ENCODE measurements at regions not wholly inside any gene's neighbourhood (a gene's known extent, or its start where the extent isn't known, plus 50 kb on each side); places are given as distances from the start of the nearest gene placed in this dataset.
"Not testable (repeated sequence)": the region's sequence is repeated elsewhere in the genome, so short reads cannot be mapped to it uniquely, and the experiment has no call there.

DNA sequence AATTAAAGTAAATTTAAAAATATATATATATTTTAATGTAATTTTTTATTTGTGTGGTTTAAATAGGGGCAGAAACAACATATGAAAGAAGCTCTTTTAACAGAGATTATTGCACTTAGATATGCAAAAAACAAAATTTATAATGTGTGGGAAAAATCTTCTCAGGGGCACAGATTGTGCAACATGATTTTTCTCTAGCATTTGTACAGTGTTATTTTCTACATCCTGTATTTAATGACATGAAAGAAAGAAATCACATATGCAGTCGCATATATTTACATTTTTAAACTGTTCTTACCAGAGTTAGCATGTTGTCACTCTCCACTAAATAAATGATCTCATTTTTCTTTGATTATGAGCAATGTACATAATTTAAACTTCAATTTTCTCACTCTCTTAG is 265.3 kb upstream of the CTNND2 start:
- H3K27ac Mint-ChIP-seq (ENCODE audit: unreplicated experiment): no peak overlapping the region
- no peak for DNase-seq (ENCODE audit: extremely low spot score, unreplicated experiment)
- TF ChIP-seq, protein P1, sequence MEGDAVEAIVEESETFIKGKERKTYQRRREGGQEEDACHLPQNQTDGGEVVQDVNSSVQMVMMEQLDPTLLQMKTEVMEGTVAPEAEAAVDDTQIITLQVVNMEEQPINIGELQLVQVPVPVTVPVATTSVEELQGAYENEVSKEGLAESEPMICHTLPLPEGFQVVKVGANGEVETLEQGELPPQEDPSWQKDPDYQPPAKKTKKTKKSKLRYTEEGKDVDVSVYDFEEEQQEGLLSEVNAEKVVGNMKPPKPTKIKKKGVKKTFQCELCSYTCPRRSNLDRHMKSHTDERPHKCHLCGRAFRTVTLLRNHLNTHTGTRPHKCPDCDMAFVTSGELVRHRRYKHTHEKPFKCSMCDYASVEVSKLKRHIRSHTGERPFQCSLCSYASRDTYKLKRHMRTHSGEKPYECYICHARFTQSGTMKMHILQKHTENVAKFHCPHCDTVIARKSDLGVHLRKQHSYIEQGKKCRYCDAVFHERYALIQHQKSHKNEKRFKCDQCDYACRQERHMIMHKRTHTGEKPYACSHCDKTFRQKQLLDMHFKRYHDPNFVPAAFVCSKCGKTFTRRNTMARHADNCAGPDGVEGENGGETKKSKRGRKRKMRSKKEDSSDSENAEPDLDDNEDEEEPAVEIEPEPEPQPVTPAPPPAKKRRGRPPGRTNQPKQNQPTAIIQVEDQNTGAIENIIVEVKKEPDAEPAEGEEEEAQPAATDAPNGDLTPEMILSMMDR (IDR thresholded peaks at IDR 0.05): no peak
- no peak overlapping the region for H3K4me3 Mint-ChIP-seq (ENCODE audit: unreplicated experiment)
- no peaks in the 10 kb centered on the region for H3K36me3 Mint-ChIP-seq (ENCODE audit: unreplicated experiment)
- H3K9me3 Mint-ChIP-seq (ENCODE audit: unreplicated experiment): no peaks in the 10 kb centered on the region
- peaks cover 2% of the 10 kb centered on the region for H3K27me3 Mint-ChIP-seq (ENCODE audit: unreplicated experiment)
- H3K4me1 Mint-ChIP-seq (ENCODE audit: unreplicated experiment): peaks cover 2% of the 10 kb centered on the region

DNA sequence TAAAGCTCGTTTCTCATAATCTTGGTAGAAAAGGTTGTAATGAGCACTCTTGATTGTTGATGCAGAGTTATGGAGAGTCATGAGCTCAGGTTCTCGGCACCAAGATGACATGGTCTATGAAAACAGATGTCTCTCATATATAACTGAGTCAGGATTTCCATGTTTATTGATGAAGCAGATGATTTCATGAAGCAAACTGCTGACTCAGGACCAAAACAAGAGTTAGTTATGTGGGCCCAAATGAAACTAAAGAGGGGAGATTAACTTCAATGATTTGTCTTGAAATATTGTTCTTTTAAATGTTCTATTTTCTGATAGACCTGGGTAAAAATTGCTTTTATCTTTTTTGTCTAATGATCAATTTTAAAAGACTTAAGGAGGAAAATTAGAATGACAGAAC is 258.6 kb upstream of the CTNND2 start:
- Mint-ChIP-seq H3K4me3 (ENCODE audit: unreplicated experiment) (no peak overlapping the region), H3K4me1 (ENCODE audit: unreplicated experiment) (peaks cover 2% of the 10 kb centered on the region), H3K27ac (ENCODE audit: unreplicated experiment) (no peak overlapping the region), H3K36me3 (ENCODE audit: unreplicated experiment) (no peaks in the 10 kb centered on the region), H3K9me3 (ENCODE audit: unreplicated experiment) (peaks cover 8% of the 10 kb centered on the region), H3K27me3 (ENCODE audit: unreplicated experiment) (no peaks in the 10 kb centered on the region)
- TF ChIP-seq, protein P1 (IDR thresholded peaks at IDR 0.05): no peak
- DNase-seq (ENCODE audit: extremely low spot score, unreplicated experiment): no peak

DNA sequence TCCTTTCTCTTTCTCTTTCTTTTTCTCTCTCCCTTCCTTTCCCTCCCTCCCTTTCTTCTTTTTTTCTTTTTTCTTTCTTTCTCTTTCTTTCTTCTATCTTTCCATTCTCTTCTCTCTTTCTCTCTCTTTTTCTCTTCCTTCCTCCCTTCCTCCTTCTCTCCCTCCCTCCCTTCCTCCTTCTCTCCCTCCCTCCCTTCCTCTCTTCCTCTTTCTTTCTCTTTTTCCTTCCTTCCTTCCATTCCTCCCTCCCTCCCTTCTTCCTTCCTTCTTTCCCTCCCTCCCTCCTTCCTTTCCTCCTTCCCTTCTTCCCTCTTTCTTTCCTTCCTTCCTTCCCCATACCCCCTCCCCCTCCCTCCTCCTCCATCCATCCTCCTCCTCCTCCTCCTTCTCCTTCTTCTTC is 243.3 kb upstream of the CTNND2 start:
- Mint-ChIP-seq H3K4me1 (ENCODE audit: unreplicated experiment) (no peaks in the 10 kb centered on the region), H3K27me3 (ENCODE audit: unreplicated experiment) (no peaks in the 10 kb centered on the region), H3K4me3 (ENCODE audit: unreplicated experiment) (no peak overlapping the region), H3K27ac (ENCODE audit: unreplicated experiment) (no peak overlapping the region), H3K9me3 (ENCODE audit: unreplicated experiment) (peaks cover 21% of the 10 kb centered on the region), H3K36me3 (ENCODE audit: unreplicated experiment) (no peaks in the 10 kb centered on the region)
- TF ChIP-seq, protein P1 (IDR thresholded peaks at IDR 0.05): no peak
- DNase-seq (ENCODE audit: extremely low spot score, unreplicated experiment): no peak

DNA sequence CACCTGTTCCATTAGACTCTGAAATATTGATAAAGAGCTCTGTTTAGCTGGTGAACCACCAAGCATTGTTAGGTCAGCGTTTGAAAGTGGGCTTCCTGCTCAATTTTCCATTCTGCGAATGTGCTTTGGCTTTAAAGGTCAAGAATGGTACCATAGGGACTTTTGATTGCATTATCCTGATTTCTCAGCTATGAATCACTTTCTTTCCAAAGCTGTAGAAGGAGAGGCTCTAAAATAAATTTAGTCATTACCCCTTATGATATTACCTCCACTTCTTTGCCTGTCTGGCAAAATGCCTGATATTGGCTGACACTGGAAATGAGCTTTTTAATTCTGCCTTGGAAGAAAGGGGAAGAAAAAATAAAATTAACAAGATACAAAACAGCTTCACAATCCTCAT is 237.2 kb upstream of the CTNND2 start:
- Mint-ChIP-seq H3K36me3 (ENCODE audit: unreplicated experiment) (no peaks in the 10 kb centered on the region), H3K27ac (ENCODE audit: unreplicated experiment) (no peak overlapping the region), H3K9me3 (ENCODE audit: unreplicated experiment) (no peaks in the 10 kb centered on the region), H3K27me3 (ENCODE audit: unreplicated experiment) (no peaks in the 10 kb centered on the region), H3K4me1 (ENCODE audit: unreplicated experiment) (peaks cover 2% of the 10 kb centered on the region), H3K4me3 (ENCODE audit: unreplicated experiment) (no peak overlapping the region)
- TF ChIP-seq, protein P1 (IDR thresholded peaks at IDR 0.05): no peak
- no peak for DNase-seq (ENCODE audit: extremely low spot score, unreplicated experiment)

DNA sequence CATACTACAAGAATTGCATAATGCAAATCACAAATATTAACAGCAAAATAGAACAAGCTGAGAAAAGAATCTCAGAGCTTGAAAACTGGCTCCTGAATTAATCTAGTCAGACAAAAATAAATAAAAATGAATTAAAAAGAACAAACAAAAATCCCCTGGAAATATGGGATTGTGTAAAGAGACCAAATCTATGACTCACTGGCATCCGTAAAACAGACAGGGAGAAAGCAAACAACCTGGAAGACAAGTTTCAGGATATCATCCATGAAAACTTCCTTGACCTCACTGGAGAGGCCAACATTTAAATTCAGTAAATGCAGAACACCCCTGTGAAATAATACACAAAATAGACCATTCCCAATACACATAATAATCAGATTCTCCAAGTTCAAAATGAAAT is 229.3 kb upstream of the CTNND2 start:
- no peaks in the 10 kb centered on the region for H3K36me3 Mint-ChIP-seq (ENCODE audit: unreplicated experiment)
- H3K4me3 Mint-ChIP-seq (ENCODE audit: unreplicated experiment): no peak overlapping the region
- H3K4me1 Mint-ChIP-seq (ENCODE audit: unreplicated experiment): no peaks in the 10 kb centered on the region
- peaks cover 2% of the 10 kb centered on the region for H3K27me3 Mint-ChIP-seq (ENCODE audit: unreplicated experiment)
- no peak for DNase-seq (ENCODE audit: extremely low spot score, unreplicated experiment)
- TF ChIP-seq, protein P1 (IDR thresholded peaks at IDR 0.05): no peak
- no peak overlapping the region for H3K27ac Mint-ChIP-seq (ENCODE audit: unreplicated experiment)
- peaks cover 32% of the 10 kb centered on the region for H3K9me3 Mint-ChIP-seq (ENCODE audit: unreplicated experiment)

DNA sequence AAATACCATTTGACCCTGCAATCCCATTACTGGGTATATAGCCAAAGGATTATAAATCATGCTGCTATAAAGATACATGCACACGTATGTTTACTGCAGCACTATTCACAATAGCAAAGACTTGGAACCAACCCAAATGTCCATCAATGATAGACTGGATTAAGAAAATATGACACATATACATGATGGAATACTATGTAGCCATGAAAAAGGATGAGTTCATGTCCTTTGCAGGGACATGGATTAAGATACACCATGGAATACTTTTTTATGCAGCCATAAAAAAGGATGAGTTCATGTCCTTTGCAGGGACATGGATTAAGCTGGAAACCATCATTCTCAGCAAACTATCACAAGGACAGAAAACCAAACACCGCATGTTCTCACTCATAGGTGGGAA is 226.8 kb upstream of the CTNND2 start:
- not testable (repeated sequence) for H3K27me3 Mint-ChIP-seq (ENCODE audit: unreplicated experiment); H3K36me3 Mint-ChIP-seq (ENCODE audit: unreplicated experiment); H3K27ac Mint-ChIP-seq (ENCODE audit: unreplicated experiment); H3K4me1 Mint-ChIP-seq (ENCODE audit: unreplicated experiment); DNase-seq (ENCODE audit: extremely low spot score, unreplicated experiment); H3K4me3 Mint-ChIP-seq (ENCODE audit: unreplicated experiment)
- H3K9me3 Mint-ChIP-seq (ENCODE audit: unreplicated experiment): peaks cover 35% of the 10 kb centered on the region
